Tibial artery (tissue), 4 donors: ENCODE measurements at regions not wholly inside any gene's neighbourhood (a gene's known extent, or its start where the extent isn't known, plus 50 kb on each side); places are given as distances from the start of the nearest gene placed in this dataset.

Source experiments
- DNase-seq, 2 donors: peaks; one replicate each; pipeline ENCODE4 v3.0.0-alpha.2; 2019
- H3K27ac ChIP-seq, 2 donors: fragments of 200-600 bp; sonication (generic) in 1 of 2; 1 replicate in 1 of 2; 2 replicates in 1 of 2; pipeline ENCODE4 v1.5.1; 2018 to 2019; ENCODE audit warnings: mild to moderate bottlenecking in 1 of 2
- H3K27me3 ChIP-seq, 2 donors: fragments of 200-600 bp; sonication (generic) in 1 of 2; one replicate each; pipeline versions ENCODE4 v1.5.1 to v1.6.0; 2016 to 2019
- H3K36me3 ChIP-seq, 3 donors: fragments of 200-600 bp; sonication (generic) in 2 of 3; one replicate each; pipeline ENCODE4 v1.5.1; 2016 to 2019; ENCODE audit warnings: mild to moderate bottlenecking in 2 of 3
- H3K4me1 ChIP-seq, 4 donors: fragments of 200-600 bp; sonication (generic) in 2 of 4; 1 replicate in 3 of 4; 2 replicates in 1 of 4; pipeline ENCODE4 v1.5.1; 2016 to 2019
- H3K4me3 ChIP-seq, 2 donors: fragments of 200-600 bp; sonication (generic) in 1 of 2; 1 replicate in 1 of 2; 2 replicates in 1 of 2; pipeline ENCODE4 v1.5.1; 2018 to 2019; ENCODE audit warnings: mild to moderate bottlenecking in 2 of 2
- H3K9me3 ChIP-seq, 3 donors: fragments of 200-600 bp; sonication (generic) in 1 of 3; one replicate each; pipeline ENCODE4 v1.5.1; 2016 to 2019
- intact Hi-C: fragments of 100-400 bp; cut with DNase I; formaldehyde crosslinking; loops from one replicate; pipeline ENCODE4 v1.15.0; 2023; ENCODE audit warnings: low total_unique reads
- TF ChIP-seq, protein P1 (sequence below), 2 experiments: fragments of 200-600 bp in 1 of 2; fragments of 450-650 bp in 1 of 2; IDR thresholded peaks; one replicate each; pipeline ENCODE4 v1.5.1; 2017 to 2019; ENCODE audit warnings: antibody characterized with exemption in 2 of 2, mild to moderate bottlenecking in 1 of 2, moderate library complexity in 1 of 2

DNA sequence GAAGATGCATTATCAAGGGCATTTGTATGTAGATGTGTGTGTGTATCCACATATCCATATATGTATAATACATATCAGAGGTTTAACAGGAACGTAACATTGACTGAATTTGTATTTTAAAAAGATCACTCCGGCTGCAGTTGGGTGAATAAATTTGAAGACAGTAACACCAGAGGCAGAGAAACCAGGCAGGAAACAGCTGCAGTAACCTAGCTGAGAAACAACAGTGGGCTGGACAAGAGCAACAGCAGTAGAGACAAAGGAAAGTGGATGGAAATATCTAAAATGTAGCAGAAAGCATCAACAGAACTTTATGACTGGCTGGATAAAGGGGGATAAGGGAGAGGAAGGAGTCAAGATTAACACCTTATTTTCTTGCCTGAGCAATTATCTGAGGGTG, 68.3 kb upstream of the SETMAR start:
- H3K4me3 ChIP-seq = no peak overlapping the region
- intact Hi-C loops = no loop called here
- H3K27ac ChIP-seq = no peak overlapping the region
- no peaks in the 10 kb centered on the region for H3K36me3 ChIP-seq
- H3K27me3 ChIP-seq = no peaks in the 10 kb centered on the region
- TF ChIP-seq, protein P1, sequence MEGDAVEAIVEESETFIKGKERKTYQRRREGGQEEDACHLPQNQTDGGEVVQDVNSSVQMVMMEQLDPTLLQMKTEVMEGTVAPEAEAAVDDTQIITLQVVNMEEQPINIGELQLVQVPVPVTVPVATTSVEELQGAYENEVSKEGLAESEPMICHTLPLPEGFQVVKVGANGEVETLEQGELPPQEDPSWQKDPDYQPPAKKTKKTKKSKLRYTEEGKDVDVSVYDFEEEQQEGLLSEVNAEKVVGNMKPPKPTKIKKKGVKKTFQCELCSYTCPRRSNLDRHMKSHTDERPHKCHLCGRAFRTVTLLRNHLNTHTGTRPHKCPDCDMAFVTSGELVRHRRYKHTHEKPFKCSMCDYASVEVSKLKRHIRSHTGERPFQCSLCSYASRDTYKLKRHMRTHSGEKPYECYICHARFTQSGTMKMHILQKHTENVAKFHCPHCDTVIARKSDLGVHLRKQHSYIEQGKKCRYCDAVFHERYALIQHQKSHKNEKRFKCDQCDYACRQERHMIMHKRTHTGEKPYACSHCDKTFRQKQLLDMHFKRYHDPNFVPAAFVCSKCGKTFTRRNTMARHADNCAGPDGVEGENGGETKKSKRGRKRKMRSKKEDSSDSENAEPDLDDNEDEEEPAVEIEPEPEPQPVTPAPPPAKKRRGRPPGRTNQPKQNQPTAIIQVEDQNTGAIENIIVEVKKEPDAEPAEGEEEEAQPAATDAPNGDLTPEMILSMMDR (IDR thresholded peaks at IDR 0.05) = no peak
- H3K4me1 ChIP-seq = no peaks in the 10 kb centered on the region
- H3K9me3 ChIP-seq = peaks cover 0 to 7% (median 0%) of the 10 kb centered on the region in 3 donors
- DNase-seq = no peak

DNA sequence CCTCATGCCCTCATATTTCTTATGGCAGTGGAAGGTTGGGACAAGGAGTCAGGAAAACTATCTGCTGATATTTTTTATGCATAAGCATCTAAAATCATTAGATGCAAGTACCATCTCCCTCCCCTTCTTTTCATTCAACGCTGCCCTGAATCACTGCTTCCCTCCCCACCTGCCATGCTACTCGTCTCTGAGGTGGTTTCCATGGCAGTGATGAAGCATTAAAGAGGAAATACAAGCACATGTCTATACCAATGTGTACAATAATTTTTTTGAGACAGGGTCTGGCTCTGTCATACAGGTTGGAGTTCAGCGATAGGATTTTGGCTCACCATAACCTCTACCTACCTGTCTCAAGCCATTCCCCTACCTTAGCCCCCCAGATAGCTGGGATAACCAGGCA, 67.5 kb upstream of the SETMAR start:
- intact Hi-C loops = no loop called here
- DNase-seq = no peak
- H3K4me1 ChIP-seq = no peaks in the 10 kb centered on the region
- H3K9me3 ChIP-seq = peaks cover 0 to 7% (median 0%) of the 10 kb centered on the region in 3 donors
- H3K36me3 ChIP-seq = no peaks in the 10 kb centered on the region
- TF ChIP-seq, protein P1 (IDR thresholded peaks at IDR 0.05) = no peak
- H3K27me3 ChIP-seq = no peaks in the 10 kb centered on the region
- H3K27ac ChIP-seq = no peak overlapping the region
- H3K4me3 ChIP-seq = no peak overlapping the region

DNA sequence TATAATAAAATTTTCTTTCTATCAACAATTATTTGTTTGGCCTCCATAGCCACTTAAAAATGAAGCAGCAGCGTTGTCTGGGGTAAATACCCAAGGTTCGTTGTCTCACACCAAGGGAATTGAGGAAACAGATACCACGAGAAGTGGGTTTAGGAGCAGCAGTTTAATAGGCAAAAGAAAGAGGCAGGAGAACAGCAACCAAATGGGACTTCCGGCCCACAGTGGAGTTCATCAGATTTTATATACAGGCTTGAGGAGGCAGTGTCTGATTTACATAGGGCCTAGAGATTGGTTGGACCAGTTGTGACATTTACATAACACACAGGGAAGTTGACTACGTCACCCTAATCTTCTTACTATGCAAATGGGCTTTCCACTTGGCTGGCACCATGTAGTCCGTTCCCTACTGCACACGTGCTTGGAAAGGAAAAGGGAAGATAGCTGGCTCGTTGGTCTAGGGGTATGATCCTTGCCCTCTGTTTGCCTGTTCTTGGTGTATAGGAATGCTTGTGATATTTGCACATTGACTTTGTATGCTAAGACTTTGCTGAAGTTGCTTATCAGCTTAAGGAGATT, 61.5 kb upstream of the SETMAR start:
- TF ChIP-seq, protein P1 (IDR thresholded peaks at IDR 0.05) = no peak
- H3K27ac ChIP-seq = no peak overlapping the region
- H3K27me3 ChIP-seq = no peaks in the 10 kb centered on the region
- no peak overlapping the region for H3K4me3 ChIP-seq
- intact Hi-C loops = no loop called here
- no peak for DNase-seq
- H3K36me3 ChIP-seq = no peaks in the 10 kb centered on the region
- no peaks in the 10 kb centered on the region for H3K4me1 ChIP-seq
- H3K9me3 ChIP-seq = peaks cover 0 to 7% (median 0%) of the 10 kb centered on the region in 3 donors

DNA sequence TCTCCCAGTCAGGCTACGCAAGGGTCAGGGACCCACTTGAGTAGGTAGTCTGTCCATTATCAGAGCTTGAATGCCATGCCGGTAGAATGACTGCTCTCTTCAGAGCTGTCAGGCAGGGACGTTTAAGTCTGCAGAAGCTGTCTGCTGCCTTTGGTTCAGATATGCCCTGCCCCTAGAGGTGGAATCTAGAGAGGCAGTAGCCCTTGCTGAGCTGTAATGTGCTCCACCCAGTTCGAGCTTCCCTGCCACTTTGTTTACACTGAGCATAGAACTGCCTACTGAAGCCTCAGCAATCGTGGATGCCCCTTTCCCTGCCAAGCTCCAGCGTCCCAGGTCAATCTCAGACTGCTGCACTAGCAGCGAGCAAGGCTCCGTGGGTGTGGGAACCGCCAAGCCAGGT, 57.5 kb upstream of the SETMAR start:
- H3K36me3 ChIP-seq = no peaks in the 10 kb centered on the region
- TF ChIP-seq, protein P1 (IDR thresholded peaks at IDR 0.05) = no peak
- no peaks in the 10 kb centered on the region for H3K4me1 ChIP-seq
- no peak overlapping the region for H3K4me3 ChIP-seq
- no peaks in the 10 kb centered on the region for H3K9me3 ChIP-seq
- intact Hi-C loops = no loop called here
- no peak overlapping the region for H3K27ac ChIP-seq
- no peaks in the 10 kb centered on the region for H3K27me3 ChIP-seq
- DNase-seq = no peak

DNA sequence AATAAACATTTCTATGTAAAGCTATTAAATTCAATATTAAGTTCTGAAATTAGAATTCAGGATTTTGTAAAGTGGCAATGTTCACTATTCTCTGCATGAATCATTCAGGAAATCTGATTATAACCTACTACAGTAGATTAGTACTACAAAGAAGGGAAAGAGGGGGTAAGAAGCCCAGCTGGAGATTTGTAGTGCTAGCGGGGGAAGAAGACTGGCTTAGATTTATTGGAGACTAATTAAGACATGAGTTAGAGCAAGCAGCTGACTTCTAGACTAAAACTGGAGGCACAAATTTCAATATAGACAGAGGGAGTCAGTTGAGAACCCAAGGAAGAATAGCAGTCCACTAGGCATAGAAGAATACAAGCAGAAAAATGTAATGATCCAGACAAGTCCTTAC, 55.8 kb upstream of the SETMAR start:
- Histone ChIP-seq H3K27ac (no peak overlapping the region), H3K9me3 (no peaks in the 10 kb centered on the region), H3K4me3 (no peak overlapping the region), H3K27me3 (no peaks in the 10 kb centered on the region), H3K36me3 (no peaks in the 10 kb centered on the region), H3K4me1 (no peaks in the 10 kb centered on the region)
- TF ChIP-seq, protein P1 (IDR thresholded peaks at IDR 0.05) = no peak
- intact Hi-C loops = no loop called here
- DNase-seq = no peak

DNA sequence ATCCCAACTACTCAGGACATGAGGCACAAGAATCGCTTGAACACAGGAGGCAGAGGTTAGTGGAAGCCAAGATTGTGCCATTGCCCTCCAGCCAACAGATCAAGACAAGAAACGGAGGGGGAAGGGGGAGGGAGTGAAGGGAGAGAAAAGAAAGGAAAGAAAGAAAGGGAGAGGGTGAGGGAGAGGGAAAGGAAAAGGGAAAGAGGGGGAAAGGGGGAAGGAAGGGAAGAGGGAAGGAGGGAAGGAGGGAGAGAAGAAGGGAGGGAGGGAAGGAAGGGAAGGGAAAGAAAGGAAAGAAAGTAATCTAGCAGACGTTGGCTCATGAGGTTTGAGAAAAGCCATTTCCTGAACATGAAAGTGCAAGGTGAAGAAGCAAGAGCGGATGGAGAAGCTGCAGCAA, 53.1 kb upstream of the SETMAR start:
- DNase-seq = no peak
- intact Hi-C loops = no loop called here
- no peaks in the 10 kb centered on the region for H3K9me3 ChIP-seq
- H3K27ac ChIP-seq = no peak overlapping the region
- no peaks in the 10 kb centered on the region for H3K36me3 ChIP-seq
- H3K4me1 ChIP-seq = no peaks in the 10 kb centered on the region
- H3K4me3 ChIP-seq = no peak overlapping the region
- no peaks in the 10 kb centered on the region for H3K27me3 ChIP-seq
- TF ChIP-seq, protein P1 (IDR thresholded peaks at IDR 0.05) = no peak
